NOMO-1 treated with DMSO at 0.1 percent for 48 hours (cell line): ENCODE measurements at regions not wholly inside any gene's neighbourhood (a gene's known extent, or its start where the extent isn't known, plus 50 kb on each side); places are given as distances from the start of the nearest gene placed in this dataset.
"Not testable (repeated sequence)": the region's sequence is repeated elsewhere in the genome, so short reads cannot be mapped to it uniquely, and the experiment has no call there.

ENCODE experiments used
- DNase-seq: peaks from one replicate; lab custom pipeline; 2025; ENCODE audit not compliant: unreplicated experiment; lab: John Stamatoyannopoulos, UW

DNA sequence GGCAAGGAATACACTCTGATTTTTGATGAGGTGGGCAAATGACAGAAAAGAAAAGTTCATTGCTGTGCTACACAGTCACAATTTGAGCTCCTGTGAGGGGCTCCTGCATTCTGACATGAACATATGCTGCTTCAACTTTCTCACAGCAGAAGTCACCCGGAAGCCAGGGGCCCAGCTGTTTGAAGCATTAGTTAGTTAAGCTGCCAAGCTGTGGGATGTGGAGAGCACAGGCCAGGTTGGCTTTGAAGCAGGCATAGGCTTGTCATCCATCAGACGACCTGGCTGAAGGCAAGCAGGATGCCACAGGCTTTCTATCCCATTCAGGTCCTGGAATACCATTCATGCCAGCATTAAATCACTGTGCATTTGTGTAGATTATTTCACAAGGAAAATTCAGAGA is 63.1 kb downstream of the MTNR1B start:
- DNase-seq = no peak

DNA sequence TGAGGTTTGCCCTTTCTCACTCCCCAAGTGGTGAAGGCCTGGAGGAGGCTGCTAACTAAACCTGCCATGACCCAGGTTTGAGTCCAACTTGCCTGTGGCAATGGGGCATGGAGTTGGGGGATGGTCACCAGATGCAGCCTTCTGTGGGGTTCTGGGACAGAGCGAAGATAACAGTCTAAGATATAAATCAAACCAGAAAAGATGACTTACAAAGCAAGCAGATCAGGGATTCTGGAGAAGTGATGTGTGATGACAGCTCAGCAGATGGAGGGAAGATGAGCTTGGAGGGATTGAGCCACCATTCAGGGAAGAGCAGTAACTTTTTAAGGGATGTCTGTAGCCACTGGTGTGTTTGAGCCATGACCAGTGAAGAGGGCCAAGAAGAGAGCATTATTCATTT is 63.6 kb downstream of the MTNR1B start:
- DNase-seq = no peak

DNA sequence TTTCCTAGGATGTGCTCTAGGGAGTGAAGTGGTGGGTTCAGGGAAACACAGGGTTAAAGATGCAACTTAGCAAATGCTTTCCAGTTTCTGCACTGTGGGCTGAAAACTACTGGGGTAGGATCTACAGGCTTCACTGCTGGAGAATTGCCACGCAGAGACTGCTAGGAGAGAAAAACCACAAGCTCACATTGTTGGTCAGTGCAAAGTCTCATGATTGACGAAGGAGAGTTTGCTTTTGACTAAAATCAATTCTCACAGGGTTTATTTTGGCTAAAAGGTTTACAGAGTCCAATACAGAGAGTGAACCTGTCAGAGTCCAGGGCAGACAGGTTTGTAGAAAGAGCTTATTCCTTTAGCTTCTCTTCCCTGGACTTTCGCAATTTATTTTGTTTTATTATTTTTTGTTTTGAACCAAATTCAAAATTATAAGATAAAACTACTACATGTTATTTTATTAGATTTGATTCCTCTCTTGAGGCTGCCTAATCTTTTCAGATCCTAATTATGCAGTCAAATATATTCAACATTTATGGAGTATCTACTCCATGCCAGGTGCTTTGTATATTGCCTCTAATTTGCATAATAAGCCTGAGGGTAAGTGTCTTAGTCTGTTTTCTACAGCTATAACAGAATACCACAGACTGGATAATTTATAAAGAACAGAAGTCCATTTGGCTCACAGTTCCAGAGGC is 64.7 kb downstream of the MTNR1B start:
- no peak for DNase-seq

GRCh38 chr11:93034723-93035039 is 65.2 kb downstream of the MTNR1B start:
- DNase-seq = no peak

DNA sequence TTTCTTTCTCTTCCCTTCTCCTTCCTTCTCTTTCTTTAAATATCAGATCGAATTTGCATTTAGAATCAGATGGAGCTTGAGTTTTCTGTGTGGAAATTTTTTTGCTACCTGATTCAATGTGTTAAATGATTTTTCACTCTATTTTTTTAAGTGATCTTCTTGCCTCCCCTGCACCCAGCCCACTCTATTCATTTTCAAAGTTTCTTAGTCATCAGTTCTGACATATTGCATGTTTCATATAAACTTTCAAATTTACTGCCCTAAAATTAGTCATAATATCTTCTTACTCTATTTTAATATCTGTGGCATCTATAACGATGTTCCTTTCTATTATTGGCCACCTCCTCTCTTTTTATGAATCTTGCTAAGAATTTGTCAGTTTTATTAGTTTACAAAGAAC is 69.1 kb downstream of the MTNR1B start:
- DNase-seq = no peak

GRCh38 chr11:93039531-93040240 is 70.2 kb downstream of the MTNR1B start:
- DNase-seq = no peak

- no peak for DNase-seq
These were observed 72.2 kb downstream of the MTNR1B start for GRCh38 chr11:93041682-93042081.

DNA sequence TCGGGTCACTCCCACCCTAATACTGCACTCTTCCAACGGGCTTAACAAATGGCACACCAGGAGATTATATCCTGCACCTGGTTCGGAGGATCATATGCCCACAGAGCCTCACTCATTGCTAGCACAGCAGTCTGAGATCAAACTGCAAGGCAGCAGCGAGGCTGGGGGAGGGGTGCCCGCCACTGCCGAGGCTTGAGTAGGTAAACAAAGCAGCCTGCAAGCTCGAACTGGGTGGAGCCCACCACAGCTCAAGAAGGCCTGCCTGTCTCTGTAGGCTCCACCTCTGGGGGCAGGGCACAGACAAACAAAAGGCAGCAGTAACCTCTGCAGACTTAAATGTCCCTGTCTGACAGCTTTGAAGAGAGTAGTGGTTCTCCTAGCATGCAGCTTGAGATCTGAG is 73.7 kb downstream of the MTNR1B start:
- DNase-seq = not testable (repeated sequence)

DNA sequence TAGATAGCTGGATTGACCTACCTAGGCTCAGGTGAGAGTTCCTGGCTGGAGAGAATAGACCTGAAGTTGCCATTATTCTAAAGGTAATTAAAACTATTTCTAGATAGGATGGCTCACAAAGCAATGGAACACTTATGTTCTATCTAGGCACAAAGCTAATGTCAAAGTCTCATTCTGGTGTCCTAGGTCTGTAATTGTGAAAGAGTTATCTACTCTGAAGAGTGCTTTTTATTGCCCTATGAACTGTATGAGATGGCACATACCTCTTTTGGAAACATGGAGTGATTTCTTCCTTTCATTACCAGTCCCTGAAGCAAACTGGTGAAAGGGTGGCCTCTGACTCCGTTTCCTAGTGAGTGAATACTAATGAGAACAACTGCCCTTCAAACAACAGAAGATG is 80.3 kb downstream of the MTNR1B start:
- no peak for DNase-seq

GRCh38 chr11:93051186-93051585 is 81.7 kb downstream of the MTNR1B start:
- no peak for DNase-seq

- no peak for DNase-seq
These were observed 84.4 kb downstream of the MTNR1B start for GRCh38 chr11:93053864-93054263.

GRCh38 chr11:93054279-93054678 is 84.8 kb downstream of the MTNR1B start:
- DNase-seq = no peak

- DNase-seq = peak; percentile 80
These were observed 85.4 kb downstream of the MTNR1B start for GRCh38 chr11:93054881-93055280.

DNA sequence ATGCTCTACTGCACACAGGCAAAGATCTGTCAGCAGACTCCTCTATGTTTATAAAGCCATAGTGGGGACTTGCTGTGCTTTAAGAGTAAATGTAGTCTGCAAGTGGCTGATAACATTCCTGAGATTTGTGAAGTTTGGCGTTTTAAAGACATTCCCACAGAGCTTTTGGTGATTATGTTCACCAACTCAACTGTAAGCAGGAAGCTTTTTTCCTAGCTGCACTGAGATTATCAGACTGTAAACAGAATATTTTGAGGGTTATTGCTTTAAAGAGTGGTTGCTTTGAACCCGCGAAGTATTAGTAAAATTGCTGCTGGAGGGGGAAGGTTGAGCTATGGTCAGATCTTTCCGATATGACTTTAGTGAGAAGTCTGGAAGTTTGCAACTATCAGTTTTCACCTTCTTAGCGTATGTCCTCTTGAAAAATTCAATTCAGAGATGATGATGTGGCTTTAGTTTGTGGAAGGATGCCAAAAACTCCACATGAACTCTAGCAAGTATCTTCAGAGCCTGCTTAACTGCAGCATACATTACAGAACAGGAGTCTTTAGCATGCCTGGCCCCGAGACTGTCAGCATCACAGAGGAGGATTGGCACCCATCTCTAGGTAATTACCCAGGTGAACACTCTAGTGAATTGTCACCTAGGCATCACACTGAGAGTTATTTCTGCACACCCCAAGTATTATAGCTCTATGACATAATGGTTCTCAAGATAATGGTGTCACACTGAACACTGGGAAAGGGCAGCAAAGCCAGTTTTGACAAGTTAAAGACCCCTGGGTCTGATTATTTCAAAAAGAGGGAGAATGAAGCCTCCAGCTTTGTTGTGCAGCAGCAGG is 89.9 kb downstream of the MTNR1B start:
- no peak for DNase-seq

- DNase-seq = no peak
These were observed 93.6 kb downstream of the MTNR1B start for GRCh38 chr11:93063086-93063485.

- DNase-seq = not testable (repeated sequence)
These were observed 95.7 kb downstream of the MTNR1B start for GRCh38 chr11:93065074-93065674.

- DNase-seq = no peak
These were observed 98.5 kb downstream of the MTNR1B start for GRCh38 chr11:93067881-93068390.

DNA sequence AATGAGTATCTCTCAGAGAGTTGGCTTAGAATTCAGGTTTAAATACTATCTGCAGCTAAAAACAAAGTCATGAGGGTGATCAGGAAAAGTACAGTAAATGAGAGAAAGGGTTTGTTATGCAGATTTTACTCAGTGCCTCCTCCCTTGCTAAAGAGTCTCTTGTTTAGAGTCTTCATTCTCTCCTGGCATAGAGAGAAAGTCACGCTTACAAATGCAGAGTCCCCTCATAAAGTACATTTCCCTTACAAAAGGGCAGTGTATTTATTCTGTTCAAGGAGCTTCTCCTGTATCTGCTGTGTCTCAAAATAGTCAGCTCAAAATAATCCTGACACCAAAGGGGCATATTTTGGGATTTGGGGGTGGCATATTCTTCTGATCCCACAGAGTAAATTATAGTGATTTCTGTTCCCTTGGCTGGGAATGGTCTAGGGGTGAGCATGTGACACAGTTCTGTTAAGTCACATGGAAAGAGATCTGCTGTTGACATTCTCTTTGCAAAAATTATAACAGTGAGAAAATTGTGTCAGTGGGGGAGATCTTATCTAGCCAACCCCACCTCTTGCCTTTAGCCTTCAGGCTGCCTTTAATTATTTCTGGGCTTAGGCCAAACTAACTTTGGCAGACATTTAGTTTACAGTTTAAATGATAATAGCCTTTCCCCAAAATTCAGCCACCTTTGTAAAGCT is 102.9 kb downstream of the MTNR1B start:
- DNase-seq = no peak

DNA sequence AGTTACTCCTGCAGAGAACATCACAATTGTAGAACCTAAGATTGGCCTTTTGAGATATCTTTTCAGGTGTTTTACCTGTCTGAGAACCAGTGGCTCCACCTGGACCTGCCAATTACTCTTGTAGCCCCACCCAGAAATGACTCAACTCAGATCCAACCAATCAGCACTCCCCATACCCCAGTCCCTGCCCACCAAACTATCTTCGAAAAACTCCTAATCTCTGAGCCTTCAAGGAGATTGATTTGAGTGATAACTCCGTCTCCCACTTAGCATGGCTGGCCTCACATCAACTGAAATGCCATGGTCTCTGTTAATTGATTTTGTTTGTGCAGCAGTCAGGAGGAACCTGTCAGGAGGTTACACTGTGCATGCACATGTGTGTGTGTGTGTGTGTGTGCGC is 103.6 kb downstream of the MTNR1B start:
- no peak for DNase-seq

- DNase-seq = no peak
These were observed 104.2 kb downstream of the MTNR1B start for GRCh38 chr11:93073508-93074280.
